ENCODE measurements at regions not wholly inside any gene's neighbourhood (a gene's known extent, or its start where the extent isn't known, plus 50 kb on each side); places are given as distances from the start of the nearest gene placed in this dataset.

- DNase-seq (ENCODE audit: low read depth): no peak
- no peak for TF ChIP-seq CTCF (IDR thresholded peaks at IDR 0.05; ENCODE audit: low read length, missing control alignments)
- H3K4me3 ChIP-seq (replicated peaks; ENCODE audit: low read depth, low read length): no peak overlapping the region
These were observed 541.8 kb upstream of the VRK2 start for GRCh38 chr2:57504787-57505186.

GRCh38 chr2:57509189-57509588, 537.4 kb upstream of the VRK2 start:
- TF ChIP-seq CTCF (IDR thresholded peaks at IDR 0.05; ENCODE audit: low read length, missing control alignments): no peak
- no peak overlapping the region for H3K4me3 ChIP-seq (replicated peaks; ENCODE audit: low read depth, low read length)
- no peak for DNase-seq (ENCODE audit: low read depth)

DNA sequence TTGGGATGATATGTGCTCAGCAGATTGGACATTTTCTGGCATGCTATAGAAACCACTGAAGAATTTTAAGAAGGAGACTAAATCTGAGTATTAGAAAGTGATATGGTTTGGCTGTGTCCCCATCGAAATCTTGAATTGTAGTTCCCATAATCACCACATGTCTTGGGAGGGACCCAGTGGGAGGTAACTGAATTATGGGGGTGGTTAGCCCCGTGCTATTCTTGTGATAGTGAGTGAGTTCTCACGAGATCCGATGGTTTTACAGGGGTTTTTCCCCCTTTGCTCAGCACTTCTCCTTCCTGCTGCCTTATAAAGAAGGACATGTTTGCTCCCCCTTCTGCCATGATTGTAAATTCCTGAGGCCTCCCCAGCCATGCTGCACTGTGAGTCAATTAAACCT, 535.9 kb upstream of the VRK2 start:
- TF ChIP-seq CTCF (IDR thresholded peaks at IDR 0.05; ENCODE audit: low read length, missing control alignments): no peak
- no peak overlapping the region for H3K4me3 ChIP-seq (replicated peaks; ENCODE audit: low read depth, low read length)
- no peak for DNase-seq (ENCODE audit: low read depth)

DNA sequence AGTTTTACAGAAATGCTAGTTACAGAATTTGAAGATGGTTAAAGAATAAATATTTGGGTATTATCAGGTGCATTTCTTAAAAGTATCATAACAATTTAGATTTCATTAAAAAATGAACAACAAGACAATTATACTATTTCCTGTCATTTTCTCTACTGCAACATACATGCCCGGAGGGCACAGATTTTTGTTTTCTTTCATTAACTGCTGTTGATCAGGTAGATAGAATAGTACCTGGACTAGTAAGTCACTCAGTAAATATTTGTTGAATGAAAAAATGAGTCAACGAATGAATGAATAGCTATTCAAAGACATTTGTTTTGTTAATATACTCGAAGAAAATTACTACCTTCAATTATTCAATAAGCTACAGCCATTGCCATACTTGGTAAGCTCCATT, 531.2 kb upstream of the VRK2 start:
- no peak for DNase-seq (ENCODE audit: low read depth)
- TF ChIP-seq CTCF (IDR thresholded peaks at IDR 0.05; ENCODE audit: low read length, missing control alignments): no peak

GRCh38 chr2:57516698-57517340, 529.8 kb upstream of the VRK2 start:
- TF ChIP-seq CTCF (IDR thresholded peaks at IDR 0.05; ENCODE audit: low read length, missing control alignments): peak; percentile 47
- peak; percentile 68 for DNase-seq (ENCODE audit: low read depth)
- H3K4me3 ChIP-seq (replicated peaks; ENCODE audit: low read depth, low read length): no peak overlapping the region

More for the DNA sequence above, 531.2 kb upstream of the VRK2 start:
- no peak overlapping the region for H3K4me3 ChIP-seq (replicated peaks; ENCODE audit: low read depth, low read length)

GRCh38 chr2:57523304-57523703, 523.3 kb upstream of the VRK2 start:
- DNase-seq (ENCODE audit: low read depth): no peak
- TF ChIP-seq CTCF (IDR thresholded peaks at IDR 0.05; ENCODE audit: low read length, missing control alignments): no peak
- H3K4me3 ChIP-seq (replicated peaks; ENCODE audit: low read depth, low read length): no peak overlapping the region

- no peak for TF ChIP-seq CTCF (IDR thresholded peaks at IDR 0.05; ENCODE audit: low read length, missing control alignments)
- H3K4me3 ChIP-seq (replicated peaks; ENCODE audit: low read depth, low read length): no peak overlapping the region
- DNase-seq (ENCODE audit: low read depth): no peak
These were observed 518.9 kb upstream of the VRK2 start for GRCh38 chr2:57527685-57528084.

Measured in fibroblast of pulmonary artery (primary cell).